Activated gamma-delta T cell treated with Interleukin-2 at 50 U/mL for 16 hours (primary cell): ENCODE measurements at regions not wholly inside any gene's neighbourhood (a gene's known extent, or its start where the extent isn't known, plus 50 kb on each side); places are given as distances from the start of the nearest gene placed in this dataset.
"Not testable (repeated sequence)": the region's sequence is repeated elsewhere in the genome, so short reads cannot be mapped to it uniquely, and the experiment has no call there.

Source experiments
- DNase-seq: peaks from one replicate; pipeline ENCODE4 v3.0.0-alpha.2; 2020

GRCh38 chr7:73244782-73245311, 63.8 kb downstream of the NSUN5 start:
- DNase-seq: not testable (repeated sequence)

- DNase-seq: peak; percentile 89
Observed at GRCh38 chr7:73234994-73235717, 73.5 kb downstream of the NSUN5 start.

GRCh38 chr7:73225745-73226144, 82.9 kb downstream of the NSUN5 start:
- not testable (repeated sequence) for DNase-seq

- DNase-seq: not testable (repeated sequence)
Observed at GRCh38 chr7:73221724-73222123, 86.9 kb downstream of the NSUN5 start.

DNA sequence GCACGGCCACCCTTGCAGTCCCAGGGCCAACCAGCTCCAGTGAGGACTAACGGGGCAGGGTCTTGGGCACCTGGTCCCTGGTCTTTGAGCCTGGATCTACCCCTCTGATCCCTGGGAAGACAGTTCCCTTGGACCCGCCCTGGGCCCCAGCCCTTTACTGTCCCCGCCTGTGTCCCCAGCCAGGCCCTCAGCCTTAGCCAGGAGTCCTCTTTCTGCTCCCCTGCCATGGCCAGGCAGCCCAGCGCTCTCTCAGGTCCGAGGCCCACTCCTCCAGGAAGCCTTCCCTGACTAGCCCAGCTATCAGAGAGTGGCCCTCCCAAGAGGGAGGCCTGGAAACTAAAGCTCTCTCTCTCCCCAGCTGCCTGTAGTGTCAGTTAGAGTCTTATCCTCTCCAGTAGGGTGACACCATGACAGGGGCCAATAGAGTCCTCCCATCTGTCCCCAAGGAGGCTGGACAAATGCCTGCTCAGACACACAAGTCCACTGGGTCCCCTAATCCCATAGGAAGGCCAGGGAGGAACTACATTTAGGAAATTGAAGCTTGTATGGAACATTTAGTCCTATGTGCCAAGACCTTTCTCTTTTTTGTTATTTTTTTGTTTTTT, 87.8 kb downstream of the NSUN5 start:
- DNase-seq: not testable (repeated sequence)

- DNase-seq: not testable (repeated sequence)
Observed at GRCh38 chr7:73220357-73220756, 88.3 kb downstream of the NSUN5 start.

DNA sequence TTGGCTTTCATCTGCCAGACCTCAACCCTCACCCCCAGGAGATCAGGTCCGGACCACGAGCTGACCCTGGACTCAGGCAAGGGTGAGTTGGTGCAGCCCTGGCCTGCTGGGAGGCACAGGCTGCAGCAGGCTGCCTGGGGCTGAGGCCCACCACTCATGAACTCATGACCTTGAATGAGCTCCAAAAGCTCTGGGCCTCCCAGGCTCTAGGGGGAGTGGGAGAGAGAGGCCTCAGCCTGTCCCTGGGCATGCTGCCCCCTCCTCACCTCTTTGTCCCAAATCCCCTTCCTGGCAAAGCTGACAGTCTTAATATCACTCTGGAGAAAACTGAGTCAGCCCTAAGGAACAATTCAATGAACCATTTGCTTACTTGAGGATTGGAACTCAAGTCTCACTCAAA, 89.8 kb downstream of the NSUN5 start:
- not testable (repeated sequence) for DNase-seq

DNA sequence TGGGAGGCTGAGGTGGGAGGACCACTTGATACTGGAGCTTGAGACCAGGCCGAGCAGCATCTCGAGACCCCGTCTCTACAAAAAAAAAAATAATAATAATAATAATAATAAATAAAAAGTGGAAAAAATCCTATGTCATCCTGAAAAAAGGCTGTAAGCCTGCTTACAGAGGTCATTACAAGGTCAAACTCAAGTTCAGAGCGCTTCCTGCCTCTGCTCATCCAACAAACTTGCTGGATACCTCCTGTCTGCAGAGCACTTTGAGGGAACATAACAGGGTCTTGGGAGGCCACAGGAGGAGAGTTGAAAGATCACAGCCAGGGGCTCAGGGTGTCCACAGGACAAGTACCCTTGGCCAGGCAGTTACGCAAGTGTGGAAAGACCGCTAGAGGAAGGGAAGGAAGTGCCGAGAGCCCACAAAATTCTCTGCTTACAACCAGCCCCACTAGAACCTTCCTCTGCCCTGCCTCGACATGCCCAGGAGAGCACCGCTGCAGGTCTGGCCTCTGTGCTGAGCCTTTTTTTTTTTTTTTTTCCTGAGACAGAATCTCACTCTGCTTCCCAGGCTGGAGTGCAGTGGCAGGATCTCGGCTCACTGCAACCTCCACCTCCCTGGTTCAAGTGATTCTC, 92.5 kb downstream of the NSUN5 start:
- DNase-seq: not testable (repeated sequence)

DNA sequence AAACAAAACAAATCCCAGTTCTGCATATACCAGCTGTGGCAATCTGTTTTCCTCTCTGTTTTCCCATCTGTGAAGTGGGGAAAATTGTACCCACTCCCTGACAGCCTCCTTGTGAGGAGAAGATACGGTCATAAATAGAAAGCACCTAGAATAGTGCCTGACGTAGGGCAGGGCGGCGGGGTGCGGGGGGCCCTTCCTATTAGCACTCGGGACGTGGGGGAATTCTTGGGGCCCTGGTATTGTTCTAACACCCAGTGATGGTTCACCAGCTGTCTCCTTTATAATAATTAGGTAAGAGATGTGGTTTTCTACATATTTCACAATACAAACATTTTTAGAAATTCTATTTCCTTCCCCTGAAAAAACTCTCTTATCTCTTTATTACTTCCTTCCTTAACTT, 93.4 kb downstream of the NSUN5 start:
- DNase-seq: not testable (repeated sequence)

GRCh38 chr7:73214471-73214870, 94.2 kb downstream of the NSUN5 start:
- not testable (repeated sequence) for DNase-seq

DNA sequence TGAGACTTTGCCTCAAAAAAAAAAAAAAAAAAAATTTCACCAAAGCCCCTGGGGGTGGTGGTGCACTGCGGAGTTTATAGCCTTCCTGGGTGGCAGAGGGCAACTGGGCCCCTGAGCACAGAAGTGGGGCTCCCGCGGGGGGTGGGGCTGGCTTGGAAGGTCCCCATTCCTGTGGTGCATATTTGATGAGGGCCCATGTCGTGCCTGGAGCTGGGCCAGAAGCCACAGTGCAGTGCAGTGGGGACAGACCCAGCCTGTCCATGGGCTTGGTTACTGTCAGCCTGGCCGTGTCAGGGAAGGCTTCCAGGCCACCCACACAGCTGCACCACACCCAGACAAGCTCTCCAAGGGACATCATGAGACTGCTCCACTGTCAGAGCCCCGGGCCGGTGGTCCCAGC, 95.5 kb downstream of the NSUN5 start:
- not testable (repeated sequence) for DNase-seq

DNA sequence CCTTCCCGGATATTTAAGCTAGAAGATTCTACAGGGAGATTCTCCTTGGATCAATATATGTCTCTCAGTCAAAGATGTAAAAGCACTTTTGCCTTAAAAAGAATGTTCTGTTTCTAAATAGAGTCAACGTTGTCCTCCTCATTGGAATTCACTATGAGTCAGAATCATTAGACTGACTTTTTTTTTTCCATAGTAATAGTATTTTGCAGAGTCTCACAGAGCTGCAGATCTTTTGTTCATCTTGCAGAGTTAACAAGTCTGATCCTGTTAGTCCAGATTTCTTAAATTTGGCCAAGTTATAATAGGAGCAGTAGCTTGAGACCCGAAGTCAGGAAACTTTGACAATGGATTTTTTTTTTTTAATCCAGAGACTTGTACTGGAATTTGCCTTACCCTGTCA, 103.0 kb downstream of the NSUN5 start:
- DNase-seq: not testable (repeated sequence)

DNA sequence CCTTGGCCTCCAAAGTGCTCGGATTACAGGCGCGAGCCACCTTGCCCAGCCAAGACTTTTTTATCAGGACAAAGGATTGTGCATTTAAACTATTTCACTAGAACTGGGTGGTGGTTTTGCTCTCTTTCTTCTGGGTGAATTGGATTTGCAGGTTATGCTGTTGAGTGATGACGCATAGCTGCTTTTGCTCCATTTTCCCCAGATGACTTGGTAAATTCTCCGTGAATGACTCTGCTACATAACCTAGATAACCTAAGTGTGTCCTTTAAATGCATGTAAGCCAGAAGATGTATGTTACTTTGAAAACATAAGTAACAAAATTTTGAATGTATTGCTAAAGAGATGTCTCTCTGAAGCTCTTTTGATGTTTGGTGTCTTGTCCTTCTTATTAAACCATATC, 103.7 kb downstream of the NSUN5 start:
- DNase-seq: not testable (repeated sequence)

GRCh38 chr7:73203312-73203711, 105.3 kb downstream of the NSUN5 start:
- DNase-seq: not testable (repeated sequence)

GRCh38 chr7:73201264-73201663, 107.4 kb downstream of the NSUN5 start:
- not testable (repeated sequence) for DNase-seq

DNA sequence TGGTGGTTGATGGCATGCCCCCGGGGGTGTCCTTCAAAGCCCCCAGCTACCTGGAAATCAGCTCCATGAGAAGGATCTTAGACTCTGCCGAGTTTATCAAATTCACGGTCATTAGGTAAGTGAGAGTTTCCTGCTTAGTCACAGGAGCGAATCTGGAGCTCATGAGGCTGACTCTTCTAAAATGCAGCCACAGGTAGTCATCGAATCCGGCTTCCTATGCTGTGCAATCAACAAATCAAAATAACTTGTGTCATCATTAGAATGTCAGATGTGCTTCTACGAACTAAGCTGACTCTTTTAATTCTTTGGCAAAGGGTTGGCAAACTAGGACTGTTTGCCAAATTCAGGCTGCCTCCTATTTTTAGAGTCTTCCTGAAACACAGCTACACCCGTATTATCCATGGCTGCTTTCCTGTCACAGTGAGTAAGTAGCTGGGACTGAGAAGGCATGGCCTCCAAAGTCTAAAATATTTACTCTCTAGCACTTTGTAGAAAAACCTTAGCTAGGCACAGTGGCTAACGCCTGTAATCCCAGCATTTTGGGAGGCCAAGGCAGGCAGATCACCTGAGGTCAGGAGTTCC, 108.0 kb downstream of the NSUN5 start:
- DNase-seq: not testable (repeated sequence)

GRCh38 chr7:73193991-73194390, 108.2 kb upstream of the SPDYE9 start:
- DNase-seq: not testable (repeated sequence)

DNA sequence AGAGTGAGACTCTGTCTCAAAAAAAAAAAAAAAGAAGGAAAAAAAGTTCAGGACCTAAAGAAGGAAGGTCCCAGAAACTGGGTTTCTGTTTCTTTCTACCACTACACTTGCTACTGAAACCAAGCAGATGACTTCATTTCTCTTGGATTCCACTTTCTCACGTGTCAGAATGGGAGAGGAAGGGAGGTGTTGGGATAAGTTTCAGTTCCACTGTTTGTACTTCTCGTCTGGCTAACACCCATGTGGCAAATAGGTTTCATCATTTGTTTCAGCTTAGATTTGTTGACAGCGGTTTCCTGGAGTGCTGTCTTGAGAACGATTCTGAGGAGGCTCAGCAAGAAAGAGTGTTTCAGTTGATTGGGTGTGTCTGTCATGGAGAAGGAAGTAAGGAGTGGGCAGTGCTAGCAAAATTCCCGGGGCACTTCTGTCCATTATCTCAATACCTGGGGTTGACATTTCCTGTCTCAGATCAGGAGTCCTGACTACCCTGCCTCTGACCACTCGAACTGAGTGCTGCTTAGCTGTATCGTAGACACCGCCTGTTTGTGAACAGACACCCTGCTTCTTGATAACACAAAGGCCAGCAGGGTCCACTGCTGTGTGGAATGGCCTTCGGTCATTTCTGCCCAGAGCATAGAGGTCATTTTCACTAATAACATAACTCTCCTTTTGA, 104.8 kb upstream of the SPDYE9 start:
- DNase-seq: not testable (repeated sequence)

- DNase-seq: not testable (repeated sequence)
Observed at GRCh38 chr7:73188287-73188686, 102.4 kb upstream of the SPDYE9 start.

GRCh38 chr7:73186589-73187309, 100.9 kb upstream of the SPDYE9 start:
- DNase-seq: not testable (repeated sequence)

- not testable (repeated sequence) for DNase-seq
Observed at GRCh38 chr7:73176813-73177212, 91.0 kb upstream of the SPDYE9 start.

DNA sequence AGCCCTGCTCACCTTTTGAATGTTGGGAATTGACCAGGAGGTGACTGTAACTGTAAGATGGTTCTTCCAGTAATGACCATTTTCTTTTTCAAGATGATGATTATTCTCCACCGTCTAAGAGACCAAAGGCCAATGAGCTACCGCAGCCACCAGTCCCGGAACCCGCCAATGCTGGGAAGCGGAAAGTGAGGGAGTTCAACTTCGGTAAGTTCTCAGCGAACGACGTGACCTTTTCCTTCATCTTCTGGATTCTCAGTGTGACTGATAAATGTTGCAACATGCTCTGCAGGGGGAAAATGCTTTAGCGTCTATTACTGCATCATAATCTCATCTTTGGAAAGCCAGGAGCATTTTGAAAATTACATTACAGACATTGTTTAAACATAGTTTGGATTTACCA, 89.5 kb upstream of the SPDYE9 start:
- DNase-seq: not testable (repeated sequence)
